Keratinocyte (primary cell): ENCODE measurements at regions not wholly inside any gene's neighbourhood (a gene's known extent, or its start where the extent isn't known, plus 50 kb on each side); places are given as distances from the start of the nearest gene placed in this dataset.

ENCODE experiments used
- CTCF ChIP-seq, 3 experiments: IDR thresholded peaks in 1 of 3; conservative IDR thresholded peaks in 1 of 3; optimal IDR thresholded peaks in 1 of 3; 2 replicates in 2 of 3; 3 replicates in 1 of 3; pipeline versions ENCODE3 to v1.5.1; 2011; ENCODE audit warnings: low read length in 3 of 3, mild to moderate bottlenecking in 3 of 3, moderate library complexity in 2 of 3, control low read depth in 1 of 3, inconsistent platforms in 1 of 3; ENCODE audit not compliant: insufficient read depth in 2 of 3; ENCODE audit errors: extremely low read depth in 1 of 3
- EZH2 ChIP-seq: IDR thresholded peaks from one replicate; pipeline ENCODE4 v1.6.1; 2012; ENCODE audit warnings: inconsistent platforms, mild to moderate bottlenecking, low read length, moderate library complexity

DNA sequence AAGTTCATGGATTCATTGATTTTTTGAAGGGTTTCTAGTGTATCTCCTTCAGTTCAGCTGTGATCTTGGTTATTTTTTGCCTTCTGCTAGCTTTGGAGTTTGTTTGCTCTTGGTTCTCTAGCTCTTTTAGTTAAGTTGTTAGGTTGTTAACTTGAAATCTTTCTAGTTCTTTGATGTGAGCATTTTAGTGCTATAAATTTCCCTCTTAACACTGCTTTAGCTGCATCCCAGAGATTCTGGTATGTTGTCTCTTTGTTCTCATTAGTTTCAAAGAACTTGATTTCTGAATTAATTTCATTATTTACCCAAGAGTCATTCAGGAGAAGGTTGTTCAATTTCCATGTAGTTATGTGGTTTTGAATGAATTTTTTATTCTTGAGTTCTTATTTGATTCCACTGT is 210.6 kb downstream of the IRS1 start:
- TF ChIP-seq EZH2: no peak
- TF ChIP-seq CTCF (optimal IDR thresholded peaks at IDR 0.05 in 1 of 3, IDR thresholded peaks at IDR 0.05 in 1 of 3, conservative IDR thresholded peaks at IDR 0.05 in 1 of 3; ENCODE audit: extremely low read depth in 1 of 3, insufficient read depth in 2 of 3, low read length in 3 of 3): no peak
